ENCODE measurements at regions not wholly inside any gene's neighbourhood (a gene's known extent, or its start where the extent isn't known, plus 50 kb on each side); places are given as distances from the start of the nearest gene placed in this dataset.
A peak's percentile ranks its signal among the peaks of the same experiment; 100 is the strongest.

DNA sequence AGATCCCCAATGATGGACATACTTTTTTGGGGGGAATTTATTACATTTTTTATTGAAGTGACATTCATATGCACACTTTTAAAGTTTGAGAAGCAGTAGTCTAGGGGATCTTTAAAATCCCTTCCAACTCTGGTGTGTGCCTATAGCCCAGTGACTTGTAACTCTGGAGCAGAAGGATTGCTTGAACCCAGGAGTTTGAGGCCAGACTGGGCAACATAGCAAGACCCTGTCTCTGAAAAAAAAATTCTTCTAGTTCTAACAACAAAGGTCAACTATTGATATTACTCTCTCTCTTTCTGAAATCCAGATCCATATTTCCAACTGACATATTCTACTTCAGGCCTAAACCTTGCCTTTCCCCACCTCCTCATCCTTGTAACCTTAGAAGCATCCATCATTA, 148.2 kb upstream of the SPRY4 start:
- H3K9me1 ChIP-seq (replicated peaks; ENCODE audit: control insufficient read depth, extremely low read depth, insufficient read depth, low read length): no peaks in the 10 kb centered on the region
- no peak for DNase-seq (ENCODE audit: low read depth, low spot score)
- H3K27ac ChIP-seq (ENCODE audit: insufficient read depth, low read depth, low read length): peak overlapping the region; percentile 82
- H4K20me1 ChIP-seq (replicated peaks; ENCODE audit: control insufficient read depth, extremely low read depth, insufficient read depth, low read length): no peaks in the 10 kb centered on the region
- no peak overlapping the region for H3K4me3 ChIP-seq (replicated peaks in 1 of 3; ENCODE audit: insufficient read depth in 1 of 3, low read depth in 1 of 3, low read length in 3 of 3)
- ChIA-PET CTCF (interaction anchor here (1.1 kb wide), 1 partner anchor 27 kb away, joined by 3 read pairs; no protein-coding TSS in a partner anchor), POLR2A (no interaction called here)
- no peak overlapping the region for H3K9ac ChIP-seq (replicated peaks; ENCODE audit: extremely low read depth, insufficient read depth, low read length)
- TF ChIP-seq EZH2 (IDR thresholded peaks at IDR 0.05; ENCODE audit: borderline replicate concordance, low read depth, low read length, severe bottlenecking) (no peak), JUN (IDR thresholded peaks at IDR 0.05; ENCODE audit: borderline replicate concordance, insufficient read depth, insufficient read length, low read depth) (no peak), POLR2A (IDR thresholded peaks at IDR 0.05; ENCODE audit: low read depth, low read length) (no peak), GATA2 (IDR thresholded peaks at IDR 0.05; ENCODE audit: insufficient read depth, insufficient read length, low read depth, low read length) (no peak), MYC (IDR thresholded peaks at IDR 0.05; ENCODE audit: low read depth, low read length) (no peak), FOS (IDR thresholded peaks at IDR 0.05; ENCODE audit: borderline replicate concordance, insufficient read depth, low read length) (no peak), POLR2AphosphoS5 (IDR thresholded peaks at IDR 0.05; ENCODE audit: insufficient read depth, low read depth, low read length) (no peak)
- TF ChIP-seq, protein P1, sequence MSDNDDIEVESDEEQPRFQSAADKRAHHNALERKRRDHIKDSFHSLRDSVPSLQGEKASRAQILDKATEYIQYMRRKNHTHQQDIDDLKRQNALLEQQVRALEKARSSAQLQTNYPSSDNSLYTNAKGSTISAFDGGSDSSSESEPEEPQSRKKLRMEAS (IDR thresholded peaks at IDR 0.05; ENCODE audit: insufficient read depth, insufficient read length): no peak
- TF ChIP-seq, protein P2, sequence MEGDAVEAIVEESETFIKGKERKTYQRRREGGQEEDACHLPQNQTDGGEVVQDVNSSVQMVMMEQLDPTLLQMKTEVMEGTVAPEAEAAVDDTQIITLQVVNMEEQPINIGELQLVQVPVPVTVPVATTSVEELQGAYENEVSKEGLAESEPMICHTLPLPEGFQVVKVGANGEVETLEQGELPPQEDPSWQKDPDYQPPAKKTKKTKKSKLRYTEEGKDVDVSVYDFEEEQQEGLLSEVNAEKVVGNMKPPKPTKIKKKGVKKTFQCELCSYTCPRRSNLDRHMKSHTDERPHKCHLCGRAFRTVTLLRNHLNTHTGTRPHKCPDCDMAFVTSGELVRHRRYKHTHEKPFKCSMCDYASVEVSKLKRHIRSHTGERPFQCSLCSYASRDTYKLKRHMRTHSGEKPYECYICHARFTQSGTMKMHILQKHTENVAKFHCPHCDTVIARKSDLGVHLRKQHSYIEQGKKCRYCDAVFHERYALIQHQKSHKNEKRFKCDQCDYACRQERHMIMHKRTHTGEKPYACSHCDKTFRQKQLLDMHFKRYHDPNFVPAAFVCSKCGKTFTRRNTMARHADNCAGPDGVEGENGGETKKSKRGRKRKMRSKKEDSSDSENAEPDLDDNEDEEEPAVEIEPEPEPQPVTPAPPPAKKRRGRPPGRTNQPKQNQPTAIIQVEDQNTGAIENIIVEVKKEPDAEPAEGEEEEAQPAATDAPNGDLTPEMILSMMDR (IDR thresholded peaks at IDR 0.05; ENCODE audit: extremely low read depth in 1 of 2, insufficient read depth in 1 of 2, low read depth in 1 of 2, low read length in 2 of 2): no peak
- H3K4me1 ChIP-seq (ENCODE audit: control insufficient read depth, extremely low read depth, insufficient read depth, low read length): peaks cover 16% of the 10 kb centered on the region
- no peaks in the 10 kb centered on the region for H3K79me2 ChIP-seq (ENCODE audit: control insufficient read depth, insufficient read depth, low read length)
- no peak for FAIRE-seq
- H3K4me2 ChIP-seq (ENCODE audit: insufficient read depth, low read length): peak overlapping the region; percentile 51
- no peak overlapping the region for H2AFZ ChIP-seq (ENCODE audit: low read depth, low read length)
- BruUV-seq (replicated peaks): no TSS peak
- dilution Hi-C loops (cut with MboI; ENCODE audit: extremely low pct_ligation_motif_present, low sequenced_read_pairs): no loop called here
- no peaks in the 10 kb centered on the region for H3K27me3 ChIP-seq (ENCODE audit: control insufficient read depth in 2 of 2, insufficient read depth in 2 of 2, low read length in 2 of 2)
- intact Hi-C loops (cut with micrococcal nuclease): no loop called here
- no peaks in the 10 kb centered on the region for H3K36me3 ChIP-seq (ENCODE audit: control insufficient read depth in 2 of 2, extremely low read depth in 1 of 2, insufficient read depth in 2 of 2, low read length in 2 of 2)
- H3K9me3 ChIP-seq (replicated peaks; ENCODE audit: control insufficient read depth, insufficient read depth, low read length): no peaks in the 10 kb centered on the region
